H9 (cell line): ENCODE measurements at regions not wholly inside any gene's neighbourhood (a gene's known extent, or its start where the extent isn't known, plus 50 kb on each side); places are given as distances from the start of the nearest gene placed in this dataset.

Experiments used
- DNase-seq: peaks from one replicate; pipeline ENCODE4 v3.0.0-alpha.2; 2017
- H2AFZ ChIP-seq: one replicate; pipeline ENCODE4 v1.6.1; 2013; ENCODE audit warnings: mild to moderate bottlenecking, low read length, control low read depth, moderate library complexity
- H2AK5ac ChIP-seq: 2 replicates; pipeline ENCODE4 v1.6.1; 2013; ENCODE audit warnings: low read length, control low read depth, mixed read lengths; ENCODE audit not compliant: insufficient read length
- H2BK120ac ChIP-seq: one replicate; pipeline ENCODE4 v1.6.1; 2013; ENCODE audit warnings: low read depth, mild to moderate bottlenecking, low read length, control low read depth, inconsistent platforms; ENCODE audit not compliant: poor library complexity, severe bottlenecking
- H2BK12ac ChIP-seq: 2 replicates; pipeline ENCODE4 v1.6.1; 2013; ENCODE audit warnings: low read length, control low read depth, mixed read lengths, low read depth; ENCODE audit not compliant: insufficient read length
- H2BK15ac ChIP-seq: 2 replicates; pipeline ENCODE4 v1.6.1; 2013; ENCODE audit warnings: low read depth, low read length, control low read depth
- H2BK20ac ChIP-seq: one replicate; pipeline ENCODE4 v1.6.1; 2013; ENCODE audit warnings: low read depth, mild to moderate bottlenecking, low read length, control low read depth, inconsistent platforms; ENCODE audit not compliant: poor library complexity, severe bottlenecking
- H2BK5ac ChIP-seq: 2 replicates; pipeline ENCODE4 v1.6.1; 2013; ENCODE audit warnings: low read length, control low read depth, mixed read lengths; ENCODE audit not compliant: insufficient read length
- H3K14ac ChIP-seq: 2 replicates; pipeline ENCODE4 v1.6.1; 2013; ENCODE audit warnings: low read length, control low read depth; ENCODE audit not compliant: insufficient read depth
- H3K18ac ChIP-seq: 2 replicates; pipeline ENCODE4 v1.6.1; 2013; ENCODE audit warnings: low read depth, mild to moderate bottlenecking, mixed read lengths, low read length, control low read depth; ENCODE audit not compliant: insufficient read length
- H3K23ac ChIP-seq: 2 replicates; pipeline ENCODE4 v1.6.1; 2013; ENCODE audit warnings: low read length, control low read depth, mixed read lengths, low read depth; ENCODE audit not compliant: insufficient read length
- H3K23me2 ChIP-seq: 2 replicates; pipeline ENCODE4 v1.6.1; 2013; ENCODE audit warnings: low read depth, mild to moderate bottlenecking, mixed read lengths, low read length, control low read depth; ENCODE audit not compliant: insufficient read length, poor library complexity, severe bottlenecking
- H3K27ac ChIP-seq: 2 replicates; pipeline ENCODE4 v1.5.1; 2013; ENCODE audit warnings: low read length, control low read depth, mixed read lengths, low read depth; ENCODE audit not compliant: insufficient read length
- H3K27me3 ChIP-seq: 2 replicates; pipeline ENCODE4 v1.6.1; 2013; ENCODE audit warnings: low read length, control low read depth, inconsistent platforms; ENCODE audit not compliant: insufficient read depth
- H3K4ac ChIP-seq: 2 replicates; pipeline ENCODE4 v1.6.1; 2013; ENCODE audit warnings: low read depth, mild to moderate bottlenecking, control low read depth, inconsistent platforms, low read length, moderate library complexity
- H3K4me1 ChIP-seq: 2 replicates; pipeline ENCODE4 v1.6.1; 2013; ENCODE audit warnings: low read length, control low read depth, inconsistent platforms; ENCODE audit not compliant: insufficient read depth
- H3K4me2 ChIP-seq: 2 replicates; pipeline ENCODE4 v1.6.1; 2013; ENCODE audit warnings: low read length, control low read depth, mixed read lengths; ENCODE audit not compliant: insufficient read length, insufficient read depth
- H3K56ac ChIP-seq: 2 replicates; pipeline ENCODE4 v1.6.1; 2013; ENCODE audit warnings: low read depth, mild to moderate bottlenecking, mixed read lengths, low read length, control low read depth; ENCODE audit not compliant: insufficient read length
- H3K79me1 ChIP-seq: 2 replicates; pipeline ENCODE4 v1.6.1; 2013; ENCODE audit warnings: low read depth, mild to moderate bottlenecking, moderate library complexity, low read length, control low read depth, inconsistent platforms; ENCODE audit not compliant: insufficient read depth, poor library complexity, severe bottlenecking
- H3K79me2 ChIP-seq: 2 replicates; pipeline ENCODE4 v1.6.1; 2013; ENCODE audit warnings: low read length, control low read depth, inconsistent platforms; ENCODE audit not compliant: insufficient read depth
- H3K9ac ChIP-seq: 2 replicates; pipeline ENCODE4 v1.6.1; 2013; ENCODE audit warnings: low read length, control low read depth, mixed read lengths; ENCODE audit not compliant: insufficient read length; ENCODE audit errors: extremely low read depth
- H3K9me3 ChIP-seq: one replicate; pipeline ENCODE4 v1.6.1; 2013; ENCODE audit warnings: low read depth, low read length, inconsistent platforms; ENCODE audit not compliant: control insufficient read depth
- H3T11ph ChIP-seq: one replicate; pipeline ENCODE4 v1.6.1; 2013; ENCODE audit warnings: mild to moderate bottlenecking, low read length, control low read depth, inconsistent platforms
- H4K20me1 ChIP-seq: one replicate; pipeline ENCODE4 v1.6.1; 2013; ENCODE audit not compliant: control insufficient read depth, insufficient read length, insufficient read depth
- H4K5ac ChIP-seq: 2 replicates; pipeline ENCODE4 v1.6.1; 2013; ENCODE audit warnings: low read depth, mild to moderate bottlenecking, mixed read lengths, low read length, control low read depth; ENCODE audit not compliant: insufficient read length
- H4K8ac ChIP-seq: replicated peaks from 2 replicates; pipeline ENCODE4 v1.6.1; 2013; ENCODE audit warnings: low read length, control low read depth, mixed read lengths, low read depth; ENCODE audit not compliant: insufficient read length
- H4K91ac ChIP-seq: 2 replicates; pipeline ENCODE4 v1.6.1; 2013; ENCODE audit warnings: low read depth, mild to moderate bottlenecking, moderate library complexity, mixed read lengths, low read length, control low read depth; ENCODE audit not compliant: insufficient read length
- H3K27ac Mint-ChIP-seq, 3 experiments: 2 replicates in 2 of 3; 3 replicates in 1 of 3; pipeline ENCODE4 v1.8.0; 2020 to 2021; ENCODE audit warnings: mixed read lengths in 3 of 3, mild to moderate bottlenecking in 1 of 3, moderate library complexity in 1 of 3
- H3K27me3 Mint-ChIP-seq: 2 replicates; pipeline ENCODE4 v1.8.0; 2021; ENCODE audit warnings: low read depth, mild to moderate bottlenecking, moderate library complexity, mixed read lengths
- H3K36me3 Mint-ChIP-seq, 3 experiments: 2 replicates in 2 of 3; 3 replicates in 1 of 3; pipeline ENCODE4 v1.8.0; 2020 to 2021; ENCODE audit warnings: low read depth in 3 of 3, mixed read lengths in 3 of 3; ENCODE audit not compliant: insufficient read depth in 1 of 3
- H3K4me1 Mint-ChIP-seq, 2 experiments: 2 replicates each; pipeline ENCODE4 v1.8.0; 2020; ENCODE audit warnings: mixed read lengths in 2 of 2
- H3K4me3 Mint-ChIP-seq, 2 experiments: 2 replicates in 1 of 2; 3 replicates in 1 of 2; pipeline ENCODE4 v1.8.0; 2020 to 2021; ENCODE audit warnings: mild to moderate bottlenecking in 2 of 2, mixed read lengths in 2 of 2, moderate library complexity in 1 of 2
- H3K9me3 Mint-ChIP-seq, 2 experiments: 2 replicates in 1 of 2; 3 replicates in 1 of 2; pipeline ENCODE4 v1.8.0; 2020; ENCODE audit warnings: mild to moderate bottlenecking in 2 of 2, mixed read lengths in 2 of 2, moderate library complexity in 1 of 2
- WGBS: extraction: QIAGEN DNeasy Blood & Tissue Kit; methylation state at CpG from one replicate; pipeline ENCODE4 v1.1.7; 2013; ENCODE audit warnings: missing lambda C conversion rate, low lambda C conversion rate, mixed read lengths; ENCODE audit not compliant: insufficient read length; ENCODE audit errors: extremely low coverage; 5-methylcytosine and 5-hydroxymethylcytosine counted together
- TF ChIP-seq, protein P1 (sequence below): fragments of 200-600 bp; sonication (generic); conservative IDR thresholded peaks from 3 replicates; pipeline ENCODE4 v1.8.0; 2021; ENCODE audit warnings: antibody characterized with exemption, mild to moderate bottlenecking

DNA sequence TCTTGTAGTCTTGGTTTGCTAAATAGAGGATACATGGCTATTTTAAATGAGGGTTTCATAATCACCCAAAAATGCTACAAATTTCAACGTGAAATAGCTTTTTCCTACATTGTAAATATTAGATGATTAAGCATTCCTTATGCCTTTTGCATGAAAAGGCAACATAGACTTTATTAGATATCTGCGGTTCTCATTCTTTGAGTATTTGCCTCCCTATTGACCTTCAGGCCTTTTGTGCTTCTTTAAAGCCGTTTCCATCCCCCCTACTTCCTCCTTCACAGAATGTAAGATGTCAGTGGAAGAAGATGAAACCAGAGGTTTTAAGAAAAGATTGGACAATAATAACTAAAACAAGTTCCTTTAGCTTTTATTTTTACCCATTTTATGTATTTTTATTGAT is 144.1 kb downstream of the UBE2E3 start:
- Histone ChIP-seq H3K23ac (no peak overlapping the region), H3K4ac (no peak overlapping the region), H3K4me2 (no peak overlapping the region), H4K8ac (no peak overlapping the region), H2BK5ac (no peak overlapping the region), H2AFZ (no peak overlapping the region), H3K9ac (no peak overlapping the region), H3K56ac (no peak overlapping the region), H3K79me2 (no peaks in the 10 kb centered on the region), H3K27me3 (no peaks in the 10 kb centered on the region), H3K14ac (no peak overlapping the region), H3T11ph (no peak overlapping the region), H2BK120ac (no peak overlapping the region), H2BK15ac (no peak overlapping the region), H3K9me3 (no peaks in the 10 kb centered on the region), H2AK5ac (no peak overlapping the region), H4K5ac (no peak overlapping the region), H4K20me1 (no peaks in the 10 kb centered on the region), H3K23me2 (no peaks in the 10 kb centered on the region), H3K4me1 (no peaks in the 10 kb centered on the region; the same call in 1 of the 2 replicates), H3K79me1 (no peaks in the 10 kb centered on the region), H4K91ac (no peak overlapping the region), H2BK20ac (no peak overlapping the region), H3K18ac (no peak overlapping the region), H2BK12ac (no peak overlapping the region), H3K27ac (no peak overlapping the region)
- DNase-seq, result no peak
- H3K27ac Mint-ChIP-seq, result no peak overlapping the region
- H3K4me1 Mint-ChIP-seq, result peaks cover 1 to 4% of the 10 kb centered on the region in 2 experiments; a peak in 2 of 4 replicates
- no peaks in the 10 kb centered on the region for H3K9me3 Mint-ChIP-seq
- TF ChIP-seq, protein P1, sequence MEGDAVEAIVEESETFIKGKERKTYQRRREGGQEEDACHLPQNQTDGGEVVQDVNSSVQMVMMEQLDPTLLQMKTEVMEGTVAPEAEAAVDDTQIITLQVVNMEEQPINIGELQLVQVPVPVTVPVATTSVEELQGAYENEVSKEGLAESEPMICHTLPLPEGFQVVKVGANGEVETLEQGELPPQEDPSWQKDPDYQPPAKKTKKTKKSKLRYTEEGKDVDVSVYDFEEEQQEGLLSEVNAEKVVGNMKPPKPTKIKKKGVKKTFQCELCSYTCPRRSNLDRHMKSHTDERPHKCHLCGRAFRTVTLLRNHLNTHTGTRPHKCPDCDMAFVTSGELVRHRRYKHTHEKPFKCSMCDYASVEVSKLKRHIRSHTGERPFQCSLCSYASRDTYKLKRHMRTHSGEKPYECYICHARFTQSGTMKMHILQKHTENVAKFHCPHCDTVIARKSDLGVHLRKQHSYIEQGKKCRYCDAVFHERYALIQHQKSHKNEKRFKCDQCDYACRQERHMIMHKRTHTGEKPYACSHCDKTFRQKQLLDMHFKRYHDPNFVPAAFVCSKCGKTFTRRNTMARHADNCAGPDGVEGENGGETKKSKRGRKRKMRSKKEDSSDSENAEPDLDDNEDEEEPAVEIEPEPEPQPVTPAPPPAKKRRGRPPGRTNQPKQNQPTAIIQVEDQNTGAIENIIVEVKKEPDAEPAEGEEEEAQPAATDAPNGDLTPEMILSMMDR, result no peak
- H3K36me3 Mint-ChIP-seq, result no peaks in the 10 kb centered on the region
- WGBS, result no CpG with 5 or more reads among the region's 3 CpGs
- H3K4me3 Mint-ChIP-seq, result no peak overlapping the region
- no peaks in the 10 kb centered on the region for H3K27me3 Mint-ChIP-seq
